GM10266 (cell line): ENCODE measurements at regions not wholly inside any gene's neighbourhood (a gene's known extent, or its start where the extent isn't known, plus 50 kb on each side); places are given as distances from the start of the nearest gene placed in this dataset.

Experiments used
- DNase-seq: peaks from one replicate; pipeline ENCODE4 v3.0.0; 2012; ENCODE audit errors: extremely low spot score
- TF ChIP-seq, protein P1 (sequence below): IDR thresholded peaks from 2 replicates; pipeline ENCODE4 v1.5.1; 2012; ENCODE audit warnings: mild to moderate bottlenecking, low read depth; ENCODE audit not compliant: control insufficient read depth, insufficient read depth; ENCODE audit errors: missing control alignments

DNA sequence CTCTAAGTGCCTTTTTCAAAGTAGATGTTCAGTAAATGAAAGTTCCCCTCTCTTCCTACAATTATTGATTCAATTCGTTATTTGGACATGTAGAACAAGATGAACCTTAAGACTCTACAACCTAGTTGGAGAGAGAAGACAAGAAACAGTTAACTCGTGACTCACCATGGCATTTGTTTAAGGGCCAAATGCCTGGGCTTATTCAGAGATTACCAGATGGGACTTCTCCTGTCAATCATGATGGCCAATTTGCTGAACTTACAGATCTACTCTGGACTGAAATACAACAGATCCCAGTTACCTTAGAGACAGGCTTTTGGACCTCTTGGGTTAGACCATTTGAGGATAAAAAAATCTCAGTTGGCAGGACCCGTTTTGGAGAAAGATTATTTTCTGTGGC, 93.5 kb downstream of the C1orf94 start:
- no peak for DNase-seq

DNA sequence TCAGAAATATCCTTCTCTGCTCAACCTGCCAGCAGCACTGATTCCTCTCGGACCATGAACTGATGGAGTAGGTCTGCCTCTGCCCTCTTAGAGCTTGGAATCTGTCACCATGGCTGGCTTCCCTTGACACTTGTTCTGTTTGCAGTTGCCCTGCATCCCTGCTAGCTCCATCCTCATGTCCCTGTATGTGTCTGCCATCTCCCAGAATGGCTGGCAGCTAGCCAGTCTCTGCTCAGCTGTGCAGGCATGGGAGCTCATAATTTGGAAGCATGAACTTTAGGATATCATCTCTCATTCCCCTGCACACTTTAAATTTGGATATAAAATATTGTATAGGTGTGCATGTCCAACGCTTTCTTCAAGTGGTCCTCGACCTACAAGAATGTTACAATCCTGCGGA, 95.4 kb downstream of the C1orf94 start:
- no peak for DNase-seq
- TF ChIP-seq, protein P1, sequence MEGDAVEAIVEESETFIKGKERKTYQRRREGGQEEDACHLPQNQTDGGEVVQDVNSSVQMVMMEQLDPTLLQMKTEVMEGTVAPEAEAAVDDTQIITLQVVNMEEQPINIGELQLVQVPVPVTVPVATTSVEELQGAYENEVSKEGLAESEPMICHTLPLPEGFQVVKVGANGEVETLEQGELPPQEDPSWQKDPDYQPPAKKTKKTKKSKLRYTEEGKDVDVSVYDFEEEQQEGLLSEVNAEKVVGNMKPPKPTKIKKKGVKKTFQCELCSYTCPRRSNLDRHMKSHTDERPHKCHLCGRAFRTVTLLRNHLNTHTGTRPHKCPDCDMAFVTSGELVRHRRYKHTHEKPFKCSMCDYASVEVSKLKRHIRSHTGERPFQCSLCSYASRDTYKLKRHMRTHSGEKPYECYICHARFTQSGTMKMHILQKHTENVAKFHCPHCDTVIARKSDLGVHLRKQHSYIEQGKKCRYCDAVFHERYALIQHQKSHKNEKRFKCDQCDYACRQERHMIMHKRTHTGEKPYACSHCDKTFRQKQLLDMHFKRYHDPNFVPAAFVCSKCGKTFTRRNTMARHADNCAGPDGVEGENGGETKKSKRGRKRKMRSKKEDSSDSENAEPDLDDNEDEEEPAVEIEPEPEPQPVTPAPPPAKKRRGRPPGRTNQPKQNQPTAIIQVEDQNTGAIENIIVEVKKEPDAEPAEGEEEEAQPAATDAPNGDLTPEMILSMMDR: no peak

More for the DNA sequence above, 93.5 kb downstream of the C1orf94 start:
- TF ChIP-seq, protein P1: no peak

DNA sequence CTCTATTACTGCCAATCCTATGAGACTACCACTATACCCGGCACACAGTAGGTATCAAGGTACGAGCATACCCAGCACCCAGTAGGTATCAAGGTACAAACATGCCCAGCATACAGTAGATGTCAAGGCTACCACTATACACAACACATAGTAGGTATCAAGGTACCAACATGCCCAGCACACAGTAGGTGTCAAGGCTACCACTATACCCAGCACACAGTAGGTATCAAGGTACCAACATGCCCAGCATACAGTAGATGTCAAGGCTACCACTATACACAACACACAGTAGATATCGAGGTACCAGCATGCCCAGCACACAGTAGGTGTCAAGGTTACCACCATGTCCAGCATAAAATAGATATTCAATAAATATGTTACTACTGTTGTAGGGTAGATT, 98.4 kb downstream of the C1orf94 start:
- DNase-seq: no peak
- TF ChIP-seq, protein P1: no peak

DNA sequence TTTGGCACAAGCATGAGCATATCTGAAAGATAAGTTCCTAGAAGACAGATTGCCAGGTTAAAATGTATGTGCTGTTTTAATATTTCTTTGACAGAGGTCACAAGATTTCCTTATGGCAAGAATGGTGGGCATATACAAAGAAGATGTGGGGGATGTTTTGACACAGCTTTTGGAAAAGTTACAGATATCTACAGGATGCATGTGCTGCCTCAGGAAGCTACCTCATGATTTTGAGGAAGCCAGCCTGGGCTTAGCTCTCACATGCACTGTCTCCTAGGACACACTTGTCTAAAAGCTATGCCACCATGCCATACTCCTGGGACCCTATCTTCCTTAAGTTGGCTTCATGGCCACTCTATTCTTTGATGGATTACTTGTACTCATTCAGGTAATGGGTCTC, 99.9 kb downstream of the C1orf94 start:
- DNase-seq: no peak

DNA sequence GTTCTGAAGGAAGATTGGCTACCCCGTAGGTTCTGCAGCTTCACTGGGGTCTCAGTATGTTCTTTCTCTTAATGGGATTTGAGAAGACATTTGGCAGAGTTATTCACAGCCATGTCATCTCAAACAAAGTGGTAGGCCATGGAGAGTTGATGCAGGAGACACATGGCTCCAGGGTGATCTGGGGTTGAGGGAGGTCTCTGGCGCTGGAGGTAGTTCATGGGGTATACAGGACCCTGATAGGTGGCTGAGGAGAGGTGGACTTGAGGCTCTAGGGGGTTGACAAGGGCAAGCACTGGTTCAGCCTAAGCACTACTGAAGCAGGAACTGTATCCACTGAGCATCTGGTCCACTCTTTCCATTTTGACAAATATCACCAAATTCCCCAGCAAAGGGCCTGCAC, 100.4 kb downstream of the C1orf94 start:
- no peak for DNase-seq
- TF ChIP-seq, protein P1: no peak

More for the DNA sequence above, 99.9 kb downstream of the C1orf94 start:
- TF ChIP-seq, protein P1: no peak

DNA sequence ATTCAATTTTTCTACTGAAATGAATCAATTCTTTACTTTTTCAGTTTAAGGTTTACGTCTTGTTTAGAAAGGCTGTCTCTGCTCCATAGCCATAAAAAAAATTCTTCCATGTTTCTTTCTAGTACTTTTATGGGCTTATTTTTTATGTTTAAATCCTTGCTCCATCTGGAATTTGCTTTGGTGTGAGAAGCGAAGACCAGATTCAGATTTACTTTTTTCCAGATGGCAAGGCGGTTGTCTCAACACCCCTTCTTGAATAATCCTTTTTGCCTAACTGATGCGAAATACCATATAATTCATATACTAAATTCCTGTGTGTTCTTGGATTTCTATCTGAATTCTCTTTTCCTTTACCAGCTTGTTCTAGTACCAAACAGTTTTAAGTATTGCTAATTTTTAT, 101.5 kb downstream of the C1orf94 start:
- TF ChIP-seq, protein P1: no peak
- no peak for DNase-seq

DNA sequence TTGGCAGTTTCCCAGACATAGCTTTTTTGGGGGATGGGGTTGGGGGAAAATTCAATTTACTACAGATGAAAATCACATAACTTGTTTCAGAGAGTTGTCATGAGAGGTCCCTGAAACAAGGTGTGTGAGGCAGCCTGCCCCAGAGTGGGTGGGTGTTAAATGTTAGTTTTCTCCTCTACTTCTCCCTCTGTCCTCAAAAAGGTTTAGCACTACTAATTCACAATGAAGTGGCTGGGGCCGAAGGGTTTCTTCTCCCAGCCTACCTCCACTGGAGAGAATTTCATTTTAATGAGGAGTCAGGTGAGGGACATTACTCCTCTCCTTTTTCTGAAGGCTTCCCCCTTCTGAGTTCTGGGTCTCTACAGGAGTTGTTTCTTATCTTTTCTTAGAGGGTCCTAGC, 103.3 kb downstream of the C1orf94 start:
- TF ChIP-seq, protein P1: no peak
- no peak for DNase-seq

DNA sequence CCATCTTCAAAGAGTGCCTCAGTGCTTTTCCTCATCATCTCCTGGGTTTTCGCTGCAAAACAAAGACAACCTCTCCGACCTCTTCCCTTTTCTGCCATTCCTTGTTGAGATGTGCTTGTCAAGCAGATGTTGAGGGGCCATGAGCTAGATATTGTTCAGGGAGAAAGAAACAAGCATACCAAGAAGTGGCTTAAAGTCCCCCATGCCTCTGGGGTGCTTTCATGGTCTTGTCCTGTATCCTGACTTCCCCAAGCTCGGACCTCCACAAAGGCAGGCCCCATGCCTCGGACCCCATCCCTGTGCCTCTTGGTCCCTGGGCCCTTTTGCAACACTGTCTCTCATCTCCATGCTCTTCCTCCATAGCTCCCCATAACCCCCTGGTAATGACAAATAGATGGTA, 103.8 kb downstream of the C1orf94 start:
- DNase-seq: no peak
- TF ChIP-seq, protein P1: no peak
